DMS53 (cell line): ENCODE measurements at regions not wholly inside any gene's neighbourhood (a gene's known extent, or its start where the extent isn't known, plus 50 kb on each side); places are given as distances from the start of the nearest gene placed in this dataset.
A peak's percentile ranks its signal among the peaks of the same experiment; 100 is the strongest.

Experiments
- DNase-seq: peaks from one replicate; lab custom pipeline; 2025; lab: John Stamatoyannopoulos, UW

DNA sequence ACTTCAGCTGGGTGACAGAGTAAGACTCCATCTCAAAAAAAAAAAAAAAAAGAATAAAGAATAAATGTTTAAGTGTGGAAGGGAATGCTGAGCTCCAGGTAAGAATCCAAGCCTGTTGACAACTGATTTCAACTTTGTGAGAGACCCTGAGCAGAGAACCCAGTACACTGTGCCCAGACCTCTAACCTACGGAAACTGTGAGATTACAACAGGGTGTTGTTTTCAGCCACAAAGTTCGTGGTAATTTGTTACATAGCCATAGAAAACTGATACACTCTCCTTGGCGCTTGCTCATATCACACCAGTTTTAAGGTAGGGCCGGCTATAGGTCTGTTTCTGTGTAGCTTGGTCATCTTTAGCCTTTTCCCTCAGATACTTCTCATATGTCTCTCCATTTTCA is 98.4 kb upstream of the PAPOLG start:
- DNase-seq, result no peak

- peak; percentile 7 for DNase-seq
Measured at GRCh38 chr2:60659026-60659425, 97.0 kb upstream of the PAPOLG start.

DNA sequence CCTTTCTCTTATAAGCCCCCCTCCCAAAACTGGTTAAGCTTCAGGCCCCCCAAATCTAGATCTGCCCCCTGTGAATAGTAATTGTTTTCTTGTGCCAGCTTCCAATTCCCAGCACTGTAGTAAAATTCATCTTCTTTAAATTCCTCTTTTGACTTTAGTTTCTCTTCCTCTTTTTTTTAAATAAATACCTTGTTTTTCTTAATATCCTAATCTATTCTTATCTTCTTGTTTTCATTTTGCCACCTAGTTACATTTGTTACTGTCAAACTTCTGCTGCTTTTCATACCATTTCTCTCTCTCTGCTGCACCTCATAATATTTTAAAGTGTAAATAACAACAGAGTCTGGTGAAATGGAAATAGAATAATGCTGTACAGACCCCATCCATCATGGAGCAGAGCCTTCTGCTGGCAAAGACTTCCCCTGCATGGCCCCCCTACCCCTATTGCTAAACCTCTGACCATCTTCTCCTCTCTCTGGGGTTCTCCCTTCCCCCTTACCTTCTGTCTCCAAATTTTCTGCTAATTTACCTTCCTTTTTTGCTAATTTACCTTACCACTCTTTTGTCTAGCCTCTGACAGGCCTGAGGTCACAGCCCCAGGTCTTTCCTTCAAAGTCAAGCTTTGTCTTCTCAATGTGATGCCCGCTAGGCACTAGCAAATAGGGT is 94.9 kb upstream of the PAPOLG start:
- no peak for DNase-seq

DNA sequence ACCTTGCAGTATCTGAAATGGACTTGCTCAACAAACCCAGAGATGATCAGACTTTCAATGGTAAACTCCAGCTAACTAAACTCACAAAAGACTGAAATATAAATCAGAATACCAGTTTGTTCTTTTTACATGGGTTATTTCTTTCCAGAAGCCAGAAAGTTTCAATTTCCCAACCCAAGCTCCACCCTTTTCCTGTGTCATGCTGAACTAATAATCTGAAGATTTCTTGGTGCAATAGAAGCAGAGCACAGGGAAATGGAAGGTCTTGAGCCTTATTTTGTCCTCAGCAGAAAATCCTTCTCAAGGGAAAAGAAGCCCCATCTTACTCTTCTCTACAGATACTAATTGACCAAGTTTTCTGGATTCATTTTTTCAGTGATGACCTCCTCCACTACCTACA is 93.3 kb upstream of the PAPOLG start:
- DNase-seq, result no peak

GRCh38 chr2:60671966-60672365 is 84.1 kb upstream of the PAPOLG start:
- DNase-seq, result no peak

DNA sequence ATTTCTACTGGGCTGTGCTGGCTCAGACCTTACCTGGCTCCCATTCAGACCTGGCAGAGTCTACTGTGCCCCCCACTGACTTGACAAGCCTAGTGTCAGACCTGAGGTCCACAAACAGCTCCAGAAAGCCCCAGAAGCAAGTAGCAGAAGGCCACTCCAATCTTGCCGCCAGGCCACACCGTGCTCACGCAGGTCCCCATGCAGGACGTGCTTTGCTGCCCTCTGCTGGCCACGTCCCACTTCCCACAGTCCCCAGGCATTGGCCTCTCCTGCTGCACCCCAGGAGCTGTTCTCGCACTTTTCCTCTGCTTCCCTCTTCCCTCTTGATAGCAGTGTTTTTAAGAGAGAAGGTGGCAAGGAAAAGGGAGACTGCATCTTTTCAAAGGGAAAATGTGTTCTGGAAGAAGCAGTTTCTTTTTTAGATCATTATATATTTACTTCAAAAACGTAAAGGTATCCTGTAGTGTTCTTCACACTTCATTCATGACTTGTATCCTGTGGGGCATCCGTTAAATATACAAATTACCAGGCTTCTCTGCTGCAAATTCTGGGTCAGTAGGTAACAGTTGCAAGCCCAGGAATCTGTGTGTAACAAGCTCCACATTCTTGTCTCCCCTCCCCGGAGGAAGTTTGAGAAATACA is 81.4 kb upstream of the PAPOLG start:
- DNase-seq, result peak; percentile 89

- DNase-seq, result no peak
Measured at GRCh38 chr2:60675301-60675700, 80.8 kb upstream of the PAPOLG start.

DNA sequence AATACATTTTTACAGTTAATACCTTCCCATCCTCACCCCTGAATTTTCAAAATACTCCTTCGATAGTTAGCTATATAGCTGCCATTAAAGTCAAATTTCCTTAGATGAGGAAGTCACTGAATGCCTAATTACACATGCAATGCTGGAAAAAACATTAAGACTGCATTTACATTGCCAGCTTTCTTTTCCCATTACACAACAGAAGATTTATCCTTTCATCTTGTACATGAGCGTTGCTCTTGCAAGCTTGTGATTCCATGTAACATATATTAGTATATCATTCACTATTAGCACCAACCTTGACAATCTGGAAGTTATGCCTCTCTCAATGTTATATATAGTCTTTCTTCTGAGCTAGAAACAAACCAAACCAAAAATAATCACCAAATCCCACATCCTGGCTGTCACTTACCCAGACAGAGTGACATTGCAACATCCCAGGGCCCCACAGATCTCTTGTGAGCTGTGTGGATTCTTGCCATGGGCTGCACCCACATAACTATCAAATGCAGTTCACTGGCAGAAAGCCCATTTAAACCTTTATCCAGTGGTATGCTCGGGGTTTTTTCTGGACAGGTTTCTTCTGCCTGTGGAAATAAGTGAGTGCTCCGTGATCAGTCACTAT is 79.2 kb upstream of the PAPOLG start:
- no peak for DNase-seq

GRCh38 chr2:60677356-60677755 is 78.7 kb upstream of the PAPOLG start:
- no peak for DNase-seq

GRCh38 chr2:60678551-60678950 is 77.5 kb upstream of the PAPOLG start:
- DNase-seq, result no peak

GRCh38 chr2:60679036-60679780 is 76.9 kb upstream of the PAPOLG start:
- no peak for DNase-seq

GRCh38 chr2:60693551-60693950 is 62.5 kb upstream of the PAPOLG start:
- no peak for DNase-seq

- DNase-seq, result no peak
Measured at GRCh38 chr2:60695793-60696192, 60.3 kb upstream of the PAPOLG start.

- DNase-seq, result no peak
Measured at GRCh38 chr2:60699617-60700016, 56.5 kb upstream of the PAPOLG start.

DNA sequence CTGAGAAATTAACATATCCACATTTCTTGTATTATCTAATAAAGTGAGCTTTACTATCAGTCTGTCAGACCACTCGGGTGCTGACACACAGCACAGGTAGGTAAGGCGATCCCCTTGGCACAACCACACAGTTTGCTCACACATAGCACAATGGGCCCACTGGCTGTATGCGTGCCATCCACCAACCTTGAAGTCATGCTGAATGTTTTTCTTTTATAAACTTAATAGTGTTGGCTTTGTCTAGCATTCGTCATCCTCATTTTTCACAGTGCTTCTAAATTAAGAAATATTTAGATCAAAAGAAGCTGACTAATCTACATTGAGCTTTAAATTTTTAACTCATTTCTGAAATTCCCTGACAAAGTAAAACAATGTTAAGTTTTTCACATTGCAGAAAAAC is 50.0 kb upstream of the PAPOLG start:
- DNase-seq, result no peak
